Cardiac muscle cell (in vitro differentiated cells and primary cell): ENCODE measurements at regions not wholly inside any gene's neighbourhood (a gene's known extent, or its start where the extent isn't known, plus 50 kb on each side); places are given as distances from the start of the nearest gene placed in this dataset.

Source experiments
- DNase-seq, 2 donors: peaks; one replicate each; pipeline versions ENCODE4 v3.0.0 to v3.0.0-alpha.2; 2010 to 2017; ENCODE audit warnings: low read depth in 1 of 2, low spot score in 1 of 2
- H3K27ac ChIP-seq: fragments of 200-600 bp; sonication (generic); 2 replicates; pipeline ENCODE4 v1.5.1; 2016
- H3K27me3 ChIP-seq: fragments of 200-600 bp; sonication (generic); 2 replicates; pipeline ENCODE4 v1.6.0; 2016; ENCODE audit warnings: control low read depth
- H3K36me3 ChIP-seq: fragments of 200-600 bp; sonication (generic); 2 replicates; pipeline ENCODE4 v1.5.1; 2016; ENCODE audit warnings: control low read depth
- H3K4me1 ChIP-seq: fragments of 200-600 bp; sonication (generic); 2 replicates; pipeline ENCODE4 v1.8.1; 2017; ENCODE audit warnings: low read depth, mild to moderate bottlenecking, mixed run types
- H3K4me3 ChIP-seq: fragments of 200-600 bp; sonication (generic); 2 replicates; pipeline ENCODE4 v1.5.1; 2016; ENCODE audit warnings: mild to moderate bottlenecking
- H3K9me3 ChIP-seq: fragments of 200-600 bp; sonication (generic); 2 replicates; pipeline ENCODE4 v1.5.1; 2017; ENCODE audit warnings: low read depth, mild to moderate bottlenecking, control low read depth
- TF ChIP-seq, protein P1 (sequence below): IDR thresholded peaks from 2 replicates; pipeline ENCODE4 v1.5.1; 2012; ENCODE audit warnings: low read depth, mild to moderate bottlenecking, low read length

DNA sequence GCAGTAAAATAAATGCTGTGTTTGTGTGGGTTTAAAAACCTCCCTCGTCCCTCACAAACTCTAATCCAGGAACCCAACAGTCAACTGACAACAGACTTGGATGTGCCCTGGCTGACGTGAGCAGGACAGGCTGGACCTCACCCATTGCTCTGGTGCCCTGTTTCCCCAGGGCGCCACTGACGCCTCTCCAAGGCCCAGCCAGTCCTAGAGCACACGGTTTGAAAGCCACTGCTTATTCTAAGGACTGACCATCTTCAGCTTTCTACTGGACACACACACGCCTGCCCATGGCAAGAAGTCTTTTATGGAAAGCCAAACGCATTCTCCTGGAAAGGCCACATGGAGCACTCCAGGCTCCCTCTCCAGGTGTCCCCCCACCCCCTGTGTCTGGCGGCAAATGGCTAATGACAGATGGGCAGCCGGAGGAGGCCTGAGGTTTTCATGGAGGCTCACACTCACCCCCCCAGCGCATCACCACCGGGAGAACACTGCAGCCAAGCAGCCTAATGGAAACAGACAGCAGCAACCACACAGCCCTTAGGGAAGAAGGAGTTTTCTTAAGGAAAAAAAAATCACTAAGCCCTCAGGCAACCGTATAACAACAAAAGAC is 319.2 kb downstream of the SOX9 start:
- no peaks in the 10 kb centered on the region for H3K9me3 ChIP-seq
- no peak for DNase-seq
- no peak overlapping the region for H3K4me3 ChIP-seq
- TF ChIP-seq, protein P1, sequence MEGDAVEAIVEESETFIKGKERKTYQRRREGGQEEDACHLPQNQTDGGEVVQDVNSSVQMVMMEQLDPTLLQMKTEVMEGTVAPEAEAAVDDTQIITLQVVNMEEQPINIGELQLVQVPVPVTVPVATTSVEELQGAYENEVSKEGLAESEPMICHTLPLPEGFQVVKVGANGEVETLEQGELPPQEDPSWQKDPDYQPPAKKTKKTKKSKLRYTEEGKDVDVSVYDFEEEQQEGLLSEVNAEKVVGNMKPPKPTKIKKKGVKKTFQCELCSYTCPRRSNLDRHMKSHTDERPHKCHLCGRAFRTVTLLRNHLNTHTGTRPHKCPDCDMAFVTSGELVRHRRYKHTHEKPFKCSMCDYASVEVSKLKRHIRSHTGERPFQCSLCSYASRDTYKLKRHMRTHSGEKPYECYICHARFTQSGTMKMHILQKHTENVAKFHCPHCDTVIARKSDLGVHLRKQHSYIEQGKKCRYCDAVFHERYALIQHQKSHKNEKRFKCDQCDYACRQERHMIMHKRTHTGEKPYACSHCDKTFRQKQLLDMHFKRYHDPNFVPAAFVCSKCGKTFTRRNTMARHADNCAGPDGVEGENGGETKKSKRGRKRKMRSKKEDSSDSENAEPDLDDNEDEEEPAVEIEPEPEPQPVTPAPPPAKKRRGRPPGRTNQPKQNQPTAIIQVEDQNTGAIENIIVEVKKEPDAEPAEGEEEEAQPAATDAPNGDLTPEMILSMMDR, result no peak
- H3K27me3 ChIP-seq, result no peaks in the 10 kb centered on the region
- no peak overlapping the region for H3K27ac ChIP-seq
- no peaks in the 10 kb centered on the region for H3K4me1 ChIP-seq
- no peaks in the 10 kb centered on the region for H3K36me3 ChIP-seq

- Histone ChIP-seq H3K36me3 (no peaks in the 10 kb centered on the region), H3K9me3 (no peaks in the 10 kb centered on the region), H3K4me3 (no peak overlapping the region), H3K27me3 (no peaks in the 10 kb centered on the region), H3K4me1 (no peaks in the 10 kb centered on the region), H3K27ac (no peak overlapping the region)
- no peak for DNase-seq
- TF ChIP-seq, protein P1, result no peak
Measured at GRCh38 chr17:72440961-72441360, 320.1 kb downstream of the SOX9 start.

DNA sequence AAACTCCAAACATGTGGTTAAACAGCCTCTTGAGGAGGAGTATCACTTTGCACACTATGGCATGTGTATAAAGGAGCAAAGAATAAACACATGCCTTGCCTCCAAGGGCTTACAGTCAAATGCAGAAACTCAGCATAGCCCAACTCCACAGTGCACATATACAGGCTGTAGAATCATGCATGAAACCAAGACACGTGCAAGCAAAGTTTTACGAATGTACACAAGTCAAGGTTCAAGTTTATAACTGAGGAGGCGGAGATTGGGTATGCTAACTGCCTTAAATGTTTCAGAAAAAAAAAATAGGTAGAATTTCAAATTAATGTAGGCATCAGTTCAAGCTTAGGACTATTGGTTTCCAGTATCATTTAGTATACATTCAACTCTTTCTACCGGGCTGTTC is 321.1 kb downstream of the SOX9 start:
- Histone ChIP-seq H3K9me3 (no peaks in the 10 kb centered on the region), H3K36me3 (no peaks in the 10 kb centered on the region), H3K27me3 (no peaks in the 10 kb centered on the region), H3K27ac (no peak overlapping the region), H3K4me1 (peaks cover under 1% of the 10 kb centered on the region), H3K4me3 (no peak overlapping the region)
- DNase-seq, result no peak
- TF ChIP-seq, protein P1, result no peak

DNA sequence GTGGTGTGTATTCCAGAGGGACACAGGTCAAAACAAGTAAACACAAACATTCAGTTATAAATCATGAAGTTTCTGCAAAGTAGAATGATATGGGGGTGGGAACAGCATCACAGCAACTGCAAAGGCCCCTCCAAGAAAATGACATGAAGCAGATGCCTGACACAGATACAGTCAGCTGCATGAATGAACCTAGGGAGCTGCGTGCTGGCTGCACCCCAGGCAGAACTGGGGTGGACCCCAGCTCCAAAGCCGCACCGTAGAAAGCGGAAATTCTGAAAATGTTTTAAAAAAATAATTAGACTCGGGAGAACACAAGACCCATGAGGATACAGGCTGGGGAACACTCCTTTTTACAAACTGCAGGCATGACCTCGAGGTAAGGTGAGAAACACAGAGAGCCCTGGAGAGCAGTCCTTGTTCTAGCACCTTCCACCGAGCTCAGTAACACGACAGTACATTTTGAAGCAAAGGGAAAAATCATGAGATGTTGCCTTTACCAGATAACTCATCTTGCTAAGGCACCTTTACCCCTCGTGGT is 323.8 kb downstream of the SOX9 start:
- H3K27ac ChIP-seq, result no peak overlapping the region
- no peak for DNase-seq
- no peaks in the 10 kb centered on the region for H3K36me3 ChIP-seq
- peaks cover 21% of the 10 kb centered on the region for H3K4me1 ChIP-seq
- H3K27me3 ChIP-seq, result no peaks in the 10 kb centered on the region
- no peak overlapping the region for H3K4me3 ChIP-seq
- TF ChIP-seq, protein P1, result no peak
- no peaks in the 10 kb centered on the region for H3K9me3 ChIP-seq

- Histone ChIP-seq H3K4me1 (peaks cover 21% of the 10 kb centered on the region), H3K27ac (no peak overlapping the region), H3K4me3 (no peak overlapping the region), H3K36me3 (no peaks in the 10 kb centered on the region), H3K9me3 (no peaks in the 10 kb centered on the region), H3K27me3 (no peaks in the 10 kb centered on the region)
- TF ChIP-seq, protein P1, result no peak
- no peak for DNase-seq
Measured at GRCh38 chr17:72445055-72445991, 324.5 kb downstream of the SOX9 start.
